HL-60 (cell line): ENCODE measurements at regions not wholly inside any gene's neighbourhood (a gene's known extent, or its start where the extent isn't known, plus 50 kb on each side); places are given as distances from the start of the nearest gene placed in this dataset.
A peak's percentile ranks its signal among the peaks of the same experiment; 100 is the strongest.

Experiments used
- DNase-seq, 2 experiments: peaks; one replicate each; pipeline ENCODE4 v3.0.0-alpha.2; 2010 to 2020; ENCODE audit warnings: low read depth in 1 of 2, low spot score in 1 of 2
- H3K27ac ChIP-seq: fragments of 250-450 bp; sonication (Bioruptor Pico); replicated peaks from 2 replicates; pipeline ENCODE4 v1.5.1; 2020; ENCODE audit warnings: mild to moderate bottlenecking, moderate library complexity
- H3K27me3 ChIP-seq: fragments of 250-450 bp; sonication (Bioruptor Pico); 2 replicates; pipeline ENCODE4 v1.5.1; 2021; ENCODE audit warnings: mild to moderate bottlenecking, moderate library complexity; ENCODE audit not compliant: insufficient read depth, poor library complexity, severe bottlenecking
- H3K4me3 ChIP-seq: replicated peaks from 2 replicates; pipeline ENCODE4 v1.5.1; 2011; ENCODE audit warnings: mild to moderate bottlenecking, control low read depth, low read length; ENCODE audit not compliant: insufficient read depth
- GABPA ChIP-seq: IDR thresholded peaks from 2 replicates; pipeline ENCODE4 v1.6.1; 2012; ENCODE audit warnings: low read depth
- POLR2AphosphoS5 ChIP-seq: IDR thresholded peaks from 2 replicates; pipeline ENCODE4 v1.6.1; 2012; ENCODE audit warnings: low read depth
- SPI1 ChIP-seq: IDR thresholded peaks from 2 replicates; pipeline ENCODE4 v1.6.1; 2012; ENCODE audit warnings: low read depth, mild to moderate bottlenecking, borderline replicate concordance
- TF ChIP-seq, protein P1 (sequence below): IDR thresholded peaks from one replicate; pipeline ENCODE4 v1.5.1; 2011; ENCODE audit warnings: low read length, control low read depth, inconsistent platforms; ENCODE audit not compliant: insufficient read depth
- TF ChIP-seq, protein P2 (sequence below): IDR thresholded peaks from 2 replicates; pipeline ENCODE4 v1.6.1; 2012; ENCODE audit warnings: low read depth; ENCODE audit not compliant: insufficient replicate concordance

DNA sequence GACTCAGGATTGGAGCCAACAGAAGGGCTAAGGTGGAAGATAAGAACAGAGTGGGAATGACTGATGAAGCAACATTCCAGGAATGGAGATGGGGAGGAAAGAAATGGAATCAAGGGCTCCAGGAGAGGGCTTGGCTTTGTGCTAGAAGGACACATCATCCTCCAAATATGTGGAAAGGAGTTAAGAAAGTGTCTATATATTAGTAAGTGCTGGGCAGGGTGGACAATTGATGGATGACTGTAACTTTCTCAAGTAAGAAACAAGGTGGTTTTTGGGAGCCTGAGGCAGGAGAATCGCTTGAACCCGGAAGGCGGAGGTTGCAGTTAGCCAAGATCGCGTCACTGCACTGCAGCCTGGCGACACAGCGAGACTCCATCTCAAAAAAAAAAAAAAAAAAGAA lies 71.6 kb upstream of the NFKB1 start:
- no peaks in the 10 kb centered on the region for H3K27me3 ChIP-seq
- no peak for DNase-seq

DNA sequence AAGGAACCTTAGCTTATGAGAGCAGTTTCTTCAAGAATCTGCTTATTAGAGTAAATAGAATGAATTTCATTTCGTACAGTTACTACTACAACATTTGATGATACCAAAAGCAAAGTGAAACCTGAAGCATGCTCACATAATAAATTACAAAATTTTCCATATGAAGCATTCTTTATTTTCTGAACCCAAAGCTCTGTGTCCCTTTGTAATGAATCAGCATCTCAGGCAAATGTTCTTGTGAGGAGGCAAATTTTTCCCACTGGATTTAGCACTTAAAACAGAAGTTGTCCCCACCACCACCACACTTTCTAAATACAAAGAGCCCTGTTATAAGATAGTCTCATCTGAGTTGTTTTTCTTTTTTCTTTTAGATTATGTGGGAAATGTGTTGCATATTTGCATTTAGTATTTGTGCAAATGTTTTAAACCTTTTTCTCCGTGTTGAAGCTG lies 70.7 kb upstream of the NFKB1 start:
- TF ChIP-seq POLR2AphosphoS5 (no peak), GABPA (no peak), SPI1 (no peak)
- TF ChIP-seq, protein P1, sequence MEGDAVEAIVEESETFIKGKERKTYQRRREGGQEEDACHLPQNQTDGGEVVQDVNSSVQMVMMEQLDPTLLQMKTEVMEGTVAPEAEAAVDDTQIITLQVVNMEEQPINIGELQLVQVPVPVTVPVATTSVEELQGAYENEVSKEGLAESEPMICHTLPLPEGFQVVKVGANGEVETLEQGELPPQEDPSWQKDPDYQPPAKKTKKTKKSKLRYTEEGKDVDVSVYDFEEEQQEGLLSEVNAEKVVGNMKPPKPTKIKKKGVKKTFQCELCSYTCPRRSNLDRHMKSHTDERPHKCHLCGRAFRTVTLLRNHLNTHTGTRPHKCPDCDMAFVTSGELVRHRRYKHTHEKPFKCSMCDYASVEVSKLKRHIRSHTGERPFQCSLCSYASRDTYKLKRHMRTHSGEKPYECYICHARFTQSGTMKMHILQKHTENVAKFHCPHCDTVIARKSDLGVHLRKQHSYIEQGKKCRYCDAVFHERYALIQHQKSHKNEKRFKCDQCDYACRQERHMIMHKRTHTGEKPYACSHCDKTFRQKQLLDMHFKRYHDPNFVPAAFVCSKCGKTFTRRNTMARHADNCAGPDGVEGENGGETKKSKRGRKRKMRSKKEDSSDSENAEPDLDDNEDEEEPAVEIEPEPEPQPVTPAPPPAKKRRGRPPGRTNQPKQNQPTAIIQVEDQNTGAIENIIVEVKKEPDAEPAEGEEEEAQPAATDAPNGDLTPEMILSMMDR = no peak
- TF ChIP-seq, protein P2, sequence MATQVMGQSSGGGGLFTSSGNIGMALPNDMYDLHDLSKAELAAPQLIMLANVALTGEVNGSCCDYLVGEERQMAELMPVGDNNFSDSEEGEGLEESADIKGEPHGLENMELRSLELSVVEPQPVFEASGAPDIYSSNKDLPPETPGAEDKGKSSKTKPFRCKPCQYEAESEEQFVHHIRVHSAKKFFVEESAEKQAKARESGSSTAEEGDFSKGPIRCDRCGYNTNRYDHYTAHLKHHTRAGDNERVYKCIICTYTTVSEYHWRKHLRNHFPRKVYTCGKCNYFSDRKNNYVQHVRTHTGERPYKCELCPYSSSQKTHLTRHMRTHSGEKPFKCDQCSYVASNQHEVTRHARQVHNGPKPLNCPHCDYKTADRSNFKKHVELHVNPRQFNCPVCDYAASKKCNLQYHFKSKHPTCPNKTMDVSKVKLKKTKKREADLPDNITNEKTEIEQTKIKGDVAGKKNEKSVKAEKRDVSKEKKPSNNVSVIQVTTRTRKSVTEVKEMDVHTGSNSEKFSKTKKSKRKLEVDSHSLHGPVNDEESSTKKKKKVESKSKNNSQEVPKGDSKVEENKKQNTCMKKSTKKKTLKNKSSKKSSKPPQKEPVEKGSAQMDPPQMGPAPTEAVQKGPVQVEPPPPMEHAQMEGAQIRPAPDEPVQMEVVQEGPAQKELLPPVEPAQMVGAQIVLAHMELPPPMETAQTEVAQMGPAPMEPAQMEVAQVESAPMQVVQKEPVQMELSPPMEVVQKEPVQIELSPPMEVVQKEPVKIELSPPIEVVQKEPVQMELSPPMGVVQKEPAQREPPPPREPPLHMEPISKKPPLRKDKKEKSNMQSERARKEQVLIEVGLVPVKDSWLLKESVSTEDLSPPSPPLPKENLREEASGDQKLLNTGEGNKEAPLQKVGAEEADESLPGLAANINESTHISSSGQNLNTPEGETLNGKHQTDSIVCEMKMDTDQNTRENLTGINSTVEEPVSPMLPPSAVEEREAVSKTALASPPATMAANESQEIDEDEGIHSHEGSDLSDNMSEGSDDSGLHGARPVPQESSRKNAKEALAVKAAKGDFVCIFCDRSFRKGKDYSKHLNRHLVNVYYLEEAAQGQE = no peak
- H3K27ac ChIP-seq = peak overlapping the region; percentile 55
- DNase-seq = no peak
- H3K4me3 ChIP-seq = peak overlapping the region; percentile 50
- no peaks in the 10 kb centered on the region for H3K27me3 ChIP-seq

More for the DNA sequence above, 71.6 kb upstream of the NFKB1 start:
- Histone ChIP-seq H3K4me3 (no peak overlapping the region), H3K27ac (no peak overlapping the region)
- no peak for TF ChIP-seq SPI1
- no peak for TF ChIP-seq GABPA
- TF ChIP-seq, protein P1 = no peak

DNA sequence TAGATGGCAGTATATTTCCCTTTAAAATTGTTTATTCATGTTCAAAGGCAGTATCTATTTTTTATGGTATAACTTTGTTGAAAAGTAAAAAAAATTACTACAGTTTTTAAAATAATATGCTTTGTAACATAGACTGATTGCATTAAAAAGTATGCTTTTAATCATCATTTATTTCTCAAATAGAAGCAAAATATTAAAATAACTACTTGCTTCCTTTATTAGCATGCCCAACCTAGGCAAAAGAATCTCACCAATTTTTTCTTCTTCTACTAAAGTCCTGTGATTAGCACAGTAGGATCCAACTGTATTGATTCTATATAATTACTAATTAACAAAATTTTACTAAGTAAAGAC lies 69.6 kb upstream of the NFKB1 start:
- no peak overlapping the region; the same call in 1 of the 2 replicates for H3K27ac ChIP-seq
- H3K27me3 ChIP-seq = no peaks in the 10 kb centered on the region
- DNase-seq = no peak
- TF ChIP-seq, protein P2 = no peak
- TF ChIP-seq, protein P1 = no peak
- no peak for TF ChIP-seq POLR2AphosphoS5
- H3K4me3 ChIP-seq = no peak overlapping the region

DNA sequence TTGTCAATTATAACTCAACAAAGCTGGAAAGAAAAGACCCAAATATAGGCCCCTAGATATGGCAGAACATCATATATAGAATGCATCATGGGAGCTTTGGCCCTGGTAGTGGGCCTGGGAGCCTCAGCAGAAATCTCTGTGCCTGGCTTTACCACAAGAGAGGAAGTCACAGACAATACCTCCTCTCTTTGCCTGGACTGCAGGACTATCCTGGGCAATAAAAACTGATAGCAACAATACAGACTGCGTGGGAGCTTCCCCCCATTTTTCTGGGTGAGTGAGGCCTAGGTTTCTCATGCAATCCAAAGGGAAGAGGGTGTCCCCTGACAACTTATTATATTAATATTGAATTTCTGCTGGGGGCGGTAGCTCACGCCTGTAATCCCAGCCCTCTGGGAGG lies 64.0 kb upstream of the NFKB1 start:
- peak in 1 of 2 experiments; percentile 44 for DNase-seq
- TF ChIP-seq SPI1 = peak; percentile 85
- TF ChIP-seq, protein P2 = no peak
- no peak overlapping the region for H3K27ac ChIP-seq
- H3K4me3 ChIP-seq = no peak overlapping the region
- H3K27me3 ChIP-seq = no peaks in the 10 kb centered on the region
